TTC549 (cell line): ENCODE measurements at regions not wholly inside any gene's neighbourhood (a gene's known extent, or its start where the extent isn't known, plus 50 kb on each side); places are given as distances from the start of the nearest gene placed in this dataset.

Source experiments
- FAIRE-seq: peaks from 2 replicates; lab custom pipeline; 2012; peaks lifted over from hg19 to GRCh38; lab: Jason Lieb, UNC

GRCh38 chr9:13716090-13716489 is 436.6 kb upstream of the MPDZ start:
- no peak for FAIRE-seq

- FAIRE-seq, result no peak
Observed at GRCh38 chr9:13715430-13715829, 435.9 kb upstream of the MPDZ start.

- no peak for FAIRE-seq
Observed at GRCh38 chr9:13707612-13708576, 428.4 kb upstream of the MPDZ start.

- no peak for FAIRE-seq
Observed at GRCh38 chr9:13705918-13706317, 426.4 kb upstream of the MPDZ start.

DNA sequence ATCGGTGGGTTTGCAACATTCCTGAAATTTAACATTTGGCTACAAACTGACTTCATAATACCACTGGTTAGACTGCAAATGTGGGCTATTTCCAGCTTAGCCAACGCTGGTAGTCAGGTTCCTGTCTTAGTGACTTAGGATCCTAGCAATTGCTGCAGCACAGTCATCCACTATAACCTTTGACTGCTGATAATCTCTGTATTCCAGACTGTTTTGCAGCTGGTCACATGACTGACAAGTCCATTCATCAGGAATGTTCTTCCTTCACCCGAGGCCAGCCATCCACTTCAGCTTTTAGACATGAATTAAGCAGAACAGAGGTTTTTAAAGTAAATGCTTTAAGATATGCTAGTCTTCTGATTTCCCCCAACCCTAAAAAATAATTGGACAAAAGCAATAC is 425.9 kb upstream of the MPDZ start:
- FAIRE-seq, result no peak

DNA sequence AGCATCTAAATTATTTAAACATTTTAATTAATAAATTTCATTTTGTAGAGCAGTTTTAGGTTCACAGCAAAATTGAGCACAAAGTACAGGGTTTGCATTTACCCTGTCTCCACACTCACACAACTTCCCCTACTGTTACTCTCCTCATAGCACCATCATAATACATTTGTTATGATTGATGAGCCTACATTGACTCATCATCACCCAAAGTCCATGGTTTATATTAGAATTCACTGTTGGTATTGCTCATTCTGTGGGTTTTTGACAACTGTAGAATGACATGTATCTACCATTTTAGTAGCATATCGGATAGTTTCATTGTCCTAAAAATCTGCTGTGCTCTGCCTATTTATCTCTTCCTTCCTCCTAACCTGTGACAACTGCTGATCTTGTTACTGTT is 411.1 kb upstream of the MPDZ start:
- FAIRE-seq, result no peak

DNA sequence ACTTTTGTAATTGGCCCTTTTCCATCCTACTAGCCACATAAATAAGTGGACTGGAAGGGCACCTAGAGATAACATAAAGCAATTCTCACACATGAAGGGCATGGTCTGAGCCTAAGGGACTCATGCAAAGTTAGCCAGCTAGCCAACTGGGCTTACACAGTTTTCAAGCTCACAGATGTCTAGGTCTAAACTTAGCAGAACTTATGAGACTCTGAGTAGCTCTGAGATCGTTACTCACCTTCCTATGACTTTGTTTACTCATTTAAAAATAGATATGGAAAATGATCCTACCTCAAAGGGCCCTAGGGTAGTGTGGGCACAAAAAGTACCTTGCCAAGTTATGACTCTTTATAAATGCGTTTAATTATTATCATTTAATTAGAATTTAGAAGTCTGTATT is 410.4 kb upstream of the MPDZ start:
- FAIRE-seq, result no peak

DNA sequence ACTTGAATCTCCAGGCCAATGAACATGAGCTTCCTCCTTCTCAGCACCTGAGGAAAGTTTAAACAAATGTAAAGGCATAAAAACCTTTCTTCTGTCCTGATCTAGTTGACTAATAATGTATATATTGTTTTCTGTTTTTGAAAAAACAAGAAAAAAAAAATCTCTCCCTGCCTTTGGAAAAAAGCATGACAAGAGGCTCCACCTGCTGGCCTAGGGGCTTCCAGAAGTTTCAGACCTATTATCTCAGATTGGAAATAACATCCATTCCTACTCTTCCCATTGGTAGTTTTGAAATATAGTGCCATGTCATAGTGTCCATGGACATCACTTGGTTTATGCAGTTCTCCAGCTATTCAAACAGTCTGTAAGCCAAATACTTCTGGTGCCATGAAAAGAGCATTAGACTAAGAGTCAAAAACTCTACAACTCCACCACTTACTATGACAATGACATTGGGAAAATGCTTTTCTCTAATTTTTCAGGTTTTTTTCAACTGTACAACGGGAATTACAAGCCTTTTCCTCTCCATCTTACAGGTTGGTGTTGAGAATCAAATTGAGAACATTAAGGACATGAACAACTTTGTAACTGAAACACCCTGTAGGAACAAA is 409.6 kb upstream of the MPDZ start:
- FAIRE-seq, result no peak

GRCh38 chr9:13688223-13688989 is 408.9 kb upstream of the MPDZ start:
- FAIRE-seq, result no peak

- no peak for FAIRE-seq
Observed at GRCh38 chr9:13684656-13685055, 405.2 kb upstream of the MPDZ start.

GRCh38 chr9:13677801-13678200 is 398.3 kb upstream of the MPDZ start:
- FAIRE-seq, result no peak

GRCh38 chr9:13675638-13676000 is 396.1 kb upstream of the MPDZ start:
- no peak for FAIRE-seq

DNA sequence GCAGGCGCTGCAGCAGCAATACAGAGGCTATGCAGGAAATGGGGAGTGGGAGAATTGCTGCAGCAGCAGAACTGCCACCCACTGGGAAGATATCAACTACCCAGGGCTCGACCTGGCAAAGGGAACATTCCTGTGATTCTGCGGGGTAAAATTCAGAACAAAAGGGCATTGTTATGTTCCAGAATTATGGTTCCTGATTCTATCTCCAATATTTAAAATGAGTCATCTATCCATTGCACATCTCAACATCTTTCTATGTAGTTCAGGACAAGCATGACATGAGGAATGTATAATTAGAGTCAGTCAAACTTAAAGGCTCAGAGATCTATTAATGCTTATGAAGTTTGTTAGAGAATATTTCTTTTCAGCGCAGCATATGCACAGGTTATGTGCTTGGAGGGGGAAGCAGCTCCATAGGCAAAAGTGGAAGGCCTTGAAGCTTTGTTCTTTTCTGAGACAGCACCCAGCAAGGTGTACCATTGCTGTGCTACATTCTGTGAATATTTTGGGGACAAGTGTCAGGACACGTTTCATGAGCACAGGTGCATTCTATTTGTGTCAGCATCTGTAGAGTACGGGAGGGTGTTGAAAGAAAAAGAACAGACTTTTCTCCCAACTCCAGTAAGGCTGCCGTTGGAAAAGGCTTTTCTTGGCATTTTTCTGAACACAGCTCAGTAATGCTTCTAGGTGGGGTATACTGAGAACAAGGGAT is 395.6 kb upstream of the MPDZ start:
- FAIRE-seq, result no peak

DNA sequence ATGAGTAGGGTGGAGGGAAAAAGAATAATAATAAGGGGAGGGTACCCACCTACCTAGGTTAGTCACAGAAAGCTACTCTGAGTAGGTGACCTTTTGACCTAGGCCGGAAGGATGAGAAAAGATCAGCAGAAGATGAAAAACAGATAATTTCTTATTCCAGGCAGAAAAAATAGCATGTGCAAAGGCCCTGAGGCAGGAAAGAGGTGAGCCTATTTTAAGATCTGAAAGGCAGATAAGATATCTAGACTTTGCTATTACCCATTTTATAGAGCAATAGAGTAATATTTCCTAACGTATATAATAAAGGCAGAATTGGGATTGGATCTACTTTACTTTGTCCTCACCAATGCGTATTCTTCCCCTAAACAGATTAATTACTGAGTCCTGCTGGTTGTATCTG is 393.9 kb upstream of the MPDZ start:
- FAIRE-seq, result no peak

- no peak for FAIRE-seq
Observed at GRCh38 chr9:13665418-13666066, 386.1 kb upstream of the MPDZ start.

- no peak for FAIRE-seq
Observed at GRCh38 chr9:13661014-13661413, 381.5 kb upstream of the MPDZ start.

- no peak for FAIRE-seq
Observed at GRCh38 chr9:13651969-13652663, 372.6 kb upstream of the MPDZ start.

GRCh38 chr9:13651526-13651925 is 372.0 kb upstream of the MPDZ start:
- FAIRE-seq, result no peak

GRCh38 chr9:13648676-13649075 is 369.2 kb upstream of the MPDZ start:
- FAIRE-seq, result no peak

DNA sequence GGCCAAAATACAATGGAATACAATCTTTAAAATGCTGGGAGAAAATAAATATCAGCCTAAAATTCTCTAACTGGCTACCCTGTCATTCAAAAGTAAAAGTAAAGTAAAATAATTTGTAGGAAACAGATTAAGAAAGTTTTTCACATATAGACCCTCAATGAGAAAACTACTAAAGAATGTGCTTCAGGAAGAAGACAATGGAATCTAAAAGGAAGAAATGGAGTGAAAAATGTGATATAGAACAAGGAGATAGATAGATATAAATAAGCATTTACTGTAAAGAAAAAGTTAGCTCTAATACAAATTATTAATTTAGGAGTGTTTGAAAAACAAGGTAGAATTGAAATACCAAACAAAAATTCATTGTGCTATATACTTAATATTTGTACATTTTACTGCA is 368.6 kb upstream of the MPDZ start:
- no peak for FAIRE-seq

DNA sequence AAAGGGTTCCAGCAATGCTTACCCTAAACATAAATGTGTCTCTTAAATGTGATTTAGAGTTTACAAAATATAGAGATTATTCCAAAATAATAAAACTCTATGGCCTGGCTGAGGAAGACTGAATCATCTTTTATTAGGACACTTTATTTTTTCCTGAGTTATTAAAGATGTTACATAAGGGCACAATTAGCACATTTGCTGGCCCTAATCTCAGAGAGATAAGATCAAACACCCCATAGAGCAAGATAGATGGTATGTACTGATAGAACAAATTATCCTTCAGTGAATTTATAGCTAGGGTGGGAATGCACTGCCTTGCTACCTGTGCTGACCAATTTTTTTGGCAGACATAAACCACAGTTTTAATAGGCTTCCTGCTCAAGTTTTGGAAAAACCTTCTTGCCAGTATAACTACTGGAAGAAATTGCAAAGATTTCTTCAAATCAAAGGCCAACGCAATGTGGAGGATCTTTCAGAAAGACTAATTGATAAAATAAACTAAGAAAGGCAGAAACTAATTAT is 367.1 kb upstream of the MPDZ start:
- no peak for FAIRE-seq
